ENCODE measurements at regions not wholly inside any gene's neighbourhood (a gene's known extent, or its start where the extent isn't known, plus 50 kb on each side); places are given as distances from the start of the nearest gene placed in this dataset.

DNA sequence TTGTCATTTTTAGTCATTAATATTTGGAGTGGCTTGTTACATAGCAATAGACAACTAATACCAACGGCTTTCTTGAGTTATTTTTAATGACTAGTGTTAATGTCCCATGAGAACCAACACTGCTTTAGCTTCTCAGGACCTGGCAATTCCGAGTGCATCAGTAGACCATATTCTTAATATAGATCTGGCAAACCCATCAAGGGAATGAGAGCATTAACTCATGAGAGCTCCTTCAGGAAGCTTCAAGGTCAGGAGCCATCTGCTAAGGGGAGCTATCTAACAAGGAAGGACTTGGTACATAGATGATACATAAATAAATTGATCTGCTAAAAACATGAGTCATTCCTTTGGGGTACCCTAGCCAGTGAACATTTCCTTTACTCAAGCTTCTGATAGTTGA, 122.6 kb upstream of the EPHA3 start:
- H3K4me2 ChIP-seq (ENCODE audit: insufficient read depth in 1 of 2, low read depth in 2 of 2, low read length in 2 of 2) = no peak overlapping the region
- POLR2A ChIA-PET (ENCODE audit: partially characterized antibody) = no interaction called here
- H4K20me1 ChIP-seq (replicated peaks in 1 of 2; ENCODE audit: control insufficient read depth in 1 of 2, insufficient read depth in 2 of 2, low read length in 2 of 2) = no peaks in the 10 kb centered on the region
- no peaks in the 10 kb centered on the region for H3K27me3 ChIP-seq (replicated peaks in 1 of 4; ENCODE audit: control insufficient read depth in 3 of 4, extremely low read depth in 1 of 4, insufficient read depth in 3 of 4, low read length in 3 of 4)
- no peak overlapping the region for H3K14ac ChIP-seq (ENCODE audit: insufficient read length)
- H3K4me3 ChIP-seq (ENCODE audit: extremely low read depth in 1 of 4, insufficient read depth in 2 of 4, low read depth in 3 of 4, low read length in 4 of 4) = no peak overlapping the region
- no peak overlapping the region for H3K23ac ChIP-seq (ENCODE audit: insufficient read length)
- H2BK15ac ChIP-seq (ENCODE audit: low read length) = no peak overlapping the region
- H2BK12ac ChIP-seq (ENCODE audit: low read depth, low read length) = no peak overlapping the region
- CTCF ChIA-PET (ENCODE audit: partially characterized antibody) = no interaction called here
- H2BK120ac ChIP-seq (replicated peaks; ENCODE audit: low read depth, low read length) = no peak overlapping the region
- H3K9me3 ChIP-seq (ENCODE audit: insufficient read depth in 2 of 2, low read depth in 1 of 2, low read length in 1 of 2) = no peaks in the 10 kb centered on the region
- no peak overlapping the region for H3K4ac ChIP-seq (replicated peaks; ENCODE audit: insufficient read length, low read depth, low read length)
- TF ChIP-seq EGR1 (IDR thresholded peaks at IDR 0.05; ENCODE audit: borderline replicate concordance, low read depth, low read length) = no peak
- TF ChIP-seq TCF12 (IDR thresholded peaks at IDR 0.05; ENCODE audit: low read depth, low read length) = no peak
- H3K23me2 ChIP-seq (ENCODE audit: low read depth, low read length) = no peaks in the 10 kb centered on the region
- no peaks in the 10 kb centered on the region for H3K79me2 ChIP-seq (ENCODE audit: control insufficient read depth in 1 of 2, insufficient read depth in 2 of 2, low read length in 2 of 2)
- H3K18ac ChIP-seq (ENCODE audit: extremely low read depth, low read length) = no peak overlapping the region
- no peaks in the 10 kb centered on the region for H3K4me1 ChIP-seq (replicated peaks in 1 of 4; ENCODE audit: control insufficient read depth in 3 of 4, insufficient read depth in 4 of 4, low read length in 3 of 4)
- H4K91ac ChIP-seq (replicated peaks; ENCODE audit: insufficient read length, low read length) = no peak overlapping the region
- H4K5ac ChIP-seq (ENCODE audit: insufficient read length, low read depth, low read length) = no peak overlapping the region
- H3K56ac ChIP-seq (replicated peaks; ENCODE audit: insufficient read length, low read depth, low read length) = no peak overlapping the region
- DNase-seq (ENCODE audit: low read depth in 1 of 2, low spot score in 2 of 2) = no peak
- WGBS, 2 experiments (ENCODE audit: extremely low coverage in 1 of 2, insufficient coverage in 1 of 2, insufficient read length in 1 of 2, insufficient replicate concordance in 2 of 2, low coverage in 1 of 2, low lambda C conversion rate in 2 of 2, missing lambda C conversion rate in 1 of 2) = 97% methylated on average over 2 of the region's 2 CpGs; no CpG with 5 or more reads in 1 of the 2 experiments
- no peak overlapping the region for H2AK5ac ChIP-seq (ENCODE audit: low read depth, low read length)
- no peak overlapping the region for H4K8ac ChIP-seq (ENCODE audit: extremely low read depth, insufficient read depth, low read length)
- no peaks in the 10 kb centered on the region for H3K36me3 ChIP-seq (ENCODE audit: control insufficient read depth in 2 of 4, insufficient read depth in 4 of 4, low read length in 3 of 4)
- no peak overlapping the region for H3K27ac ChIP-seq (ENCODE audit: low read depth, low read length)
- no peak overlapping the region for H2AFZ ChIP-seq (ENCODE audit: low read length)
- FAIRE-seq = no peak
- no peak overlapping the region for H3K9ac ChIP-seq (replicated peaks in 1 of 4; ENCODE audit: extremely low read depth in 1 of 4, low read depth in 3 of 4, low read length in 3 of 4)
- H3K79me1 ChIP-seq (ENCODE audit: low read depth, low read length) = no peaks in the 10 kb centered on the region
- H2BK5ac ChIP-seq (ENCODE audit: low read depth, low read length) = no peak overlapping the region
- no peak overlapping the region for H2BK20ac ChIP-seq (ENCODE audit: low read length)

All from H1 (cell line).